GM18517 (cell line): ENCODE measurements at regions not wholly inside any gene's neighbourhood (a gene's known extent, or its start where the extent isn't known, plus 50 kb on each side); places are given as distances from the start of the nearest gene placed in this dataset.

Experiments
- ATAC-seq: cut with Tn5 transposase; IDR thresholded peaks from one replicate; pipeline ENCODE4 v1.9.1; 2021; ENCODE audit warnings: mild to moderate bottlenecking, moderate library complexity; ENCODE audit not compliant: unreplicated experiment

DNA sequence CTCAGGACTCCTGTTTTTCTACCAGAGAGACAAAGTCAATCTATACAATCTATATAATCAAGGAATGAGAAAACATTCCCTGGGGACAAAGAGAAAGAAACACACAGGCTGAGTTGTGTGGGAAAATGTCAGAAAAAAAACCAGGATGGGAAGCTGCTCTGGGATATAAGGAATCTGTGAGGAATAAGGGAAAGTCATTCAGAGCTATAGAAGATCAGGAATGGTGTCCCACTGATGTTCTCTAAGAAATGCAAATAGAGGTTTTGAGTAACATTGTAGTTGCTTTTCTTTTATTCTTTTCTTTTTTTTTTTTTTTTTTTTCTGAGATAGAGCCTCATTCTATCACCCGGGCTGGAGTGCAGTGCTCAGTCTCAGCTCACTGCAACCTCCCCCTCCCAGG, 605.9 kb upstream of the KLF4 start:
- no peak for ATAC-seq

GRCh38 chr9:108094676-108094993, 605.1 kb upstream of the KLF4 start:
- ATAC-seq: no peak

GRCh38 chr9:108093773-108094675, 604.5 kb upstream of the KLF4 start:
- no peak for ATAC-seq

GRCh38 chr9:108088916-108089315, 599.3 kb upstream of the KLF4 start:
- ATAC-seq: no peak

- ATAC-seq: no peak
Observed at GRCh38 chr9:108087781-108088180, 598.2 kb upstream of the KLF4 start.

DNA sequence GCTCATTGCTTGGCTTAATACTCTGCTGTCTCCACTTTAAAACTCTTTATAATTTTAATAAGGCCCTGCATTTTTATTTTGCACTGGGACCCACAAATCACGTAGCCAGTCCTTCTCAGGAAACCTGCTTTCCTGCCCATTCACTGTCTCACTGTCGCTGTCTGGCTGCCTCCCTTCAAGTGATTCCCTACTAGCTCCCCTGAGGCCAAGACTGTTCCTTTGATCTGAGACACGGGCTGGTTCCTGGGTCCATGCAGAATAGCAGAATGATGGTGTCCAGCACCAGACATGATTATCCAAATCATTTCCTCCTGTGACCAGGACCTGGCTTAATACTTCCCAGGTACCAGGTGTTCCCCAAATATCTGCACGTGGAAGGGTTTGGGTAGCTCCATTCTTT, 597.1 kb upstream of the KLF4 start:
- no peak for ATAC-seq

GRCh38 chr9:108085294-108085693, 595.7 kb upstream of the KLF4 start:
- ATAC-seq: no peak

DNA sequence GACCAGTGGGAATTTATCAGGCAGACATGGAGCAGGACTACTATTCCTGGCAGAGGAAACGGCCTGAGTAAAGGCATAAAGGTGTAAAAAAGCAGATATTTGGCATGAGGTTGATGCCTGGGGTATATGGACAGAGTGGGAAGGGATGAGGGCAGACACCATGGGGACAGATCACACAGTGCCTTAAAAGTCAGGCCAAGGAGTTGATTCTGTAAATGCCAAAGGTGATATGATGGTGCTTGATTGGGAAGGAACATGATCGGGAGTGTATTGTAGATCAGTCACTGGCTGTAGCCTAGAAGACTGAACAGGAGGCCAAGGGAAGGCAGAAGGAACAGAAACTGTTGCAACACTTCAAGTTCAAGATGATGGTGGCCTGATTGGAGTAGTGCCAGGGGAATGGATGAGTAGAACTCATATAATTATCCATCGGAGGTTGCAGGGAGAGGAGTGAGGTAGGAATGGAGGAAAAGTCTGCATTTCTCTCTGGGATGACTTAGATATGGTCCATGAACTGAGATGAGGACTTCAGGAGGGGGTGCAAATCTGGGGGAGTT, 594.3 kb upstream of the KLF4 start:
- no peak for ATAC-seq

- no peak for ATAC-seq
Observed at GRCh38 chr9:108083160-108083750, 593.7 kb upstream of the KLF4 start.

DNA sequence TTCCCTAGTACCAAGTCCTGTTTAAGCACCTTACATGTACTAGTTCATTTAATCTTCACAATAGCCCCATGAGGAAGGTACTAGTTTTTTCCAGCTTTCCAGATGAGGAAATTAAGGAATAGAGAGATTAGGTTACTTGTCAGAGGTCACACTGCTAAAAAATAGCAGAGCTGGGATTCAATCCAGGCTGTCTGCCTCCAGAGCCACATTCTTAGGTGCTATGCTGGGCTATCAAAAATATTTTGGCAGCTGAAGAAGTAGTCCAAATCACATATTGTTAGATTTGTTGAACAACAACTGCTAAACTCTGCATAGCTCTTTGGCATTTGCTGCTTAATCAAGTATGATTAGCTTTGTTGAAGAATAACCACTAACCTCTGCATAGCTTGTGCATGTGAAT, 591.5 kb upstream of the KLF4 start:
- no peak for ATAC-seq

- no peak for ATAC-seq
Observed at GRCh38 chr9:108080285-108080684, 590.7 kb upstream of the KLF4 start.

- ATAC-seq: no peak
Observed at GRCh38 chr9:108078811-108079210, 589.2 kb upstream of the KLF4 start.

DNA sequence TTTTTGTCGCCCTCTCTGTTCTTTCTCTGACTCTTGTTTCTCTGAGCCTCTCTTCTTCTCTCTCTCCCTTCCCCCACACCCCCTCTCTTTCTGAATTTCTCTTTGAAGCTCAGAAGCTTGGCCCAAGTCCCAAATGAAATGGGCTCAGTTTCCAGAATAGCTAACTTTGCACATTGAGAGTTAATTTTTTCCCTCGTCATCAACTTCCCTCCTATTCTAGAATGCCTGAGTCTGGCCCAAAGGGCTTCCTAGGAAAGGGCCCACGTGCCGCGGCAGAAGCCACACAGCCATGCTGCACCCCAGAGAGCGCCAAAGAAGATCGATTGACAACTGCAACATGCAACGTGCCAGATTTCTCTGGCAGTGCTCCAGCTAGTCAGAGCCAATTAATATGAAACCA, 588.8 kb upstream of the KLF4 start:
- no peak for ATAC-seq

GRCh38 chr9:108077556-108077955, 588.0 kb upstream of the KLF4 start:
- no peak for ATAC-seq

DNA sequence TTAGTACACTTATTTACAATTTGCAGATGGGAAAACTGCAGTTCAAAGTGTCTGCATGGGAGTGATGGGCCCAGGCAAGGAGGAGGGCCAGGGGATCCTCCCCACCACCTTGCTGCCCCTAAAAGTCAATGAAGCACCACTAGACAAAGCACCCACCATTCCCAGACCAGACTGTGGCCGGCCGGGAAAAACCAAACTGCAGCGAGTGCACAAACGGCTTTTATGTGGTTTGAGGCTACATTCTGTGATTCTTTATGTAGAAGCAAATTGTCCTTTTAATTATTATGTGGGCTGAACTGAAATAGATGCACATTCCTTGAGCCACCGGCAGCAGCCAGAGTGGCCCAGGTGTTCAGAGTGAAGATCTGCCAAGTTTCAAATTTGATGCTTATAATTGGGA, 585.3 kb upstream of the KLF4 start:
- ATAC-seq: no peak

DNA sequence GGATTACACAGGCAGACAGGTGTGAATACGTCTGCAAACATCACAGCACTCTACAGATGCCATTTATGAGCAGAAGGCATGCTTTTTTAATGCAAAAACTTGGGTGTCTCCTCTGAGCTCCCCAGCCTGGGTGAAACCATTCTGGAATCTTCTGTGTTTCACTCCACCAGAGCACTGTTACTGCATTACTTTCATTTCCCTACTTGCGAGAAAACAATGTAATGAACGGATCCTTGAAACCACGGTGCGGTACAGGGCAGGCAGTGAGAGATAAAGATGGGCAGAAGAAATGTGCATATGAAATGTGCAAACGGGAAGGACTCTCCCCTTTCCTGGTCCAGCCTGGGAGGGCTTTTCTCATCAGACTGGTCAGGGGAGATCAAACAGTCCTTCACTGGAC, 584.3 kb upstream of the KLF4 start:
- no peak for ATAC-seq

GRCh38 chr9:108072740-108073139, 583.2 kb upstream of the KLF4 start:
- no peak for ATAC-seq

- no peak for ATAC-seq
Observed at GRCh38 chr9:108070861-108071260, 581.3 kb upstream of the KLF4 start.

GRCh38 chr9:108069991-108070390, 580.4 kb upstream of the KLF4 start:
- no peak for ATAC-seq

- no peak for ATAC-seq
Observed at GRCh38 chr9:108062680-108063079, 573.1 kb upstream of the KLF4 start.

- ATAC-seq: no peak
Observed at GRCh38 chr9:108060175-108060574, 570.6 kb upstream of the KLF4 start.

DNA sequence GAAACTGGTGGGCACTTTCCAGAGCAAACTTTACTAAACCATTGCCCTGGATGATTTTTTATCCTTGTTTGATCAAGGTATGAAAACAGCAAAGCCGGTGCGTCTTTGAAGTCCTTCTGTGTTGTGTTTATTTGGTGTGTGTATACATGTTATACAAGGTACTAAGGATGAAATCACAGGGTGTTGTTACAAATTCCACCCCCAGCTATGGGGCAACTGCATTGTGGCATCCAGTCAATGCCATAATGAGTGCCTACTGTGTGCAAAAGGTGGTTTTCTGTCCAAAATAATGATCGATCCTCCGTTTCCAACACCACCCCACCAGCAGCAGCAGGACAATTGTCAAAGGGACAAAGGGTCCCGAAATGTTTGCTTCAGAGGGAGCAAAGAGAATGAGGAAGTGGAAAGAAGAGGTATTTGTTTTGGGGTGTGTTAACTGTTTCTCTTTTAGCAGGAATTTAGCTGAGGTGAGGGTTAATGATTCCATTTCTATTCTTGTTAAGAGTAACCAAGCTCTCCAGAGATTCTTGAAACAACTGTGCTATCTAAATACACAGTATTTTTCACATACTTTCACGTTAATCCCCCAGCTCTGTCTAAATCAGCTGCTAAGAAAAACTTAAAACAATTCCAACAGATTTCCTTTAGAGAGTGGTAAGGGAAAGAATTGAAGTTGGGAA, 568.7 kb upstream of the KLF4 start:
- ATAC-seq: no peak
